ENCODE measurements at regions not wholly inside any gene's neighbourhood (a gene's known extent, or its start where the extent isn't known, plus 50 kb on each side); places are given as distances from the start of the nearest gene placed in this dataset.

DNA sequence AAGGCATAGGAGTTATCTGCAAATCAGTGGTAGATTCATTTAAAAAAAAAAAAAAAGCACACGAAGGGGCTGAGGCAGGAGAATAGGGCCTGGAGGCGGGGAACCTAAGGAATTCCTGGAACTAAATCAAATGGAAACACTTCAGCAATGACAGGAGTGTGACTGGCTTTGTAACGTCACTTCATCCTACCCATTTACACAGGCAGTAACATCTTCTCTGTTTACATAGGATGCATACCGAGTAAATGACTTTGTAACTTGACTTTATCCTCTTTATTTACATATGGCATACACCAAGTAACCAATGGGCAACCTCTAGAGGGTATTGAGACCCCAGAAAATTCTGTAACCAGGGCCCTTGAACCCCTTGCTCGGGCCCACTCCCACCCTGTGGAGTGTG, 56.4 kb upstream of the IYD start:
- WGBS (ENCODE audit: extremely low coverage, insufficient read length, low lambda C conversion rate): no CpG with 5 or more reads among the region's 5 CpGs
- Histone ChIP-seq H4K91ac (ENCODE audit: insufficient read length, low read depth, low read length) (no peak overlapping the region), H3K56ac (ENCODE audit: insufficient read length, low read depth, low read length) (no peak overlapping the region), H3K4ac (ENCODE audit: low read depth, low read length) (no peak overlapping the region), H3K79me1 (ENCODE audit: insufficient read depth, low read depth, low read length, poor library complexity, severe bottlenecking) (no peaks in the 10 kb centered on the region), H2BK20ac (ENCODE audit: low read depth, low read length, poor library complexity, severe bottlenecking) (no peak overlapping the region), H3K27ac (ENCODE audit: insufficient read length, low read depth, low read length) (no peak overlapping the region), H3T11ph (ENCODE audit: low read length) (no peak overlapping the region), H3K23ac (ENCODE audit: insufficient read length, low read depth, low read length) (no peak overlapping the region), H2AK5ac (ENCODE audit: insufficient read length, low read length) (no peak overlapping the region), H3K14ac (ENCODE audit: insufficient read depth, low read length) (no peak overlapping the region), H3K4me2 (ENCODE audit: insufficient read depth, insufficient read length, low read length) (no peak overlapping the region), H4K5ac (ENCODE audit: insufficient read length, low read depth, low read length) (no peak overlapping the region), H2AFZ (ENCODE audit: low read length) (no peak overlapping the region), H3K18ac (ENCODE audit: insufficient read length, low read depth, low read length) (no peak overlapping the region), H3K79me2 (ENCODE audit: insufficient read depth, low read length) (no peaks in the 10 kb centered on the region), H2BK5ac (ENCODE audit: insufficient read length, low read length) (no peak overlapping the region), H4K20me1 (ENCODE audit: control insufficient read depth, insufficient read depth, insufficient read length) (no peaks in the 10 kb centered on the region), H2BK15ac (ENCODE audit: low read depth, low read length) (no peak overlapping the region), H2BK12ac (ENCODE audit: insufficient read length, low read depth, low read length) (no peak overlapping the region), H3K9me3 (ENCODE audit: control insufficient read depth, low read depth, low read length) (no peaks in the 10 kb centered on the region), H3K23me2 (ENCODE audit: insufficient read length, low read depth, low read length, poor library complexity, severe bottlenecking) (peaks cover 4% of the 10 kb centered on the region), H3K9ac (ENCODE audit: extremely low read depth, insufficient read length, low read length) (no peak overlapping the region), H2BK120ac (ENCODE audit: low read depth, low read length, poor library complexity, severe bottlenecking) (no peak overlapping the region), H3K27me3 (ENCODE audit: insufficient read depth, low read length) (no peaks in the 10 kb centered on the region), H4K8ac (replicated peaks; ENCODE audit: insufficient read length, low read depth, low read length) (no peak overlapping the region), H3K4me1 (ENCODE audit: insufficient read depth, low read length) (no peaks in the 10 kb centered on the region)
- Mint-ChIP-seq H3K4me3 (no peak overlapping the region), H3K27me3 (ENCODE audit: low read depth) (peaks cover 13% of the 10 kb centered on the region), H3K36me3 (ENCODE audit: insufficient read depth in 1 of 3, low read depth in 3 of 3) (peaks cover 0 to 2% (median 0%) of the 10 kb centered on the region in 3 experiments; a peak in 1 of 7 replicates), H3K27ac (no peak overlapping the region), H3K9me3 (no peaks in the 10 kb centered on the region), H3K4me1 (no peaks in the 10 kb centered on the region)
- TF ChIP-seq, protein P1, sequence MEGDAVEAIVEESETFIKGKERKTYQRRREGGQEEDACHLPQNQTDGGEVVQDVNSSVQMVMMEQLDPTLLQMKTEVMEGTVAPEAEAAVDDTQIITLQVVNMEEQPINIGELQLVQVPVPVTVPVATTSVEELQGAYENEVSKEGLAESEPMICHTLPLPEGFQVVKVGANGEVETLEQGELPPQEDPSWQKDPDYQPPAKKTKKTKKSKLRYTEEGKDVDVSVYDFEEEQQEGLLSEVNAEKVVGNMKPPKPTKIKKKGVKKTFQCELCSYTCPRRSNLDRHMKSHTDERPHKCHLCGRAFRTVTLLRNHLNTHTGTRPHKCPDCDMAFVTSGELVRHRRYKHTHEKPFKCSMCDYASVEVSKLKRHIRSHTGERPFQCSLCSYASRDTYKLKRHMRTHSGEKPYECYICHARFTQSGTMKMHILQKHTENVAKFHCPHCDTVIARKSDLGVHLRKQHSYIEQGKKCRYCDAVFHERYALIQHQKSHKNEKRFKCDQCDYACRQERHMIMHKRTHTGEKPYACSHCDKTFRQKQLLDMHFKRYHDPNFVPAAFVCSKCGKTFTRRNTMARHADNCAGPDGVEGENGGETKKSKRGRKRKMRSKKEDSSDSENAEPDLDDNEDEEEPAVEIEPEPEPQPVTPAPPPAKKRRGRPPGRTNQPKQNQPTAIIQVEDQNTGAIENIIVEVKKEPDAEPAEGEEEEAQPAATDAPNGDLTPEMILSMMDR (conservative IDR thresholded peaks at IDR 0.05): no peak
- DNase-seq: no peak
